PC-9 (cell line): ENCODE measurements at regions not wholly inside any gene's neighbourhood (a gene's known extent, or its start where the extent isn't known, plus 50 kb on each side); places are given as distances from the start of the nearest gene placed in this dataset.
"Not testable (repeated sequence)": the region's sequence is repeated elsewhere in the genome, so short reads cannot be mapped to it uniquely, and the experiment has no call there.

ENCODE experiments used
- BruUV-seq: library from RNA; stranded (reverse); fragments of 400-500 nt; replicated peaks from 2 replicates; lab custom pipeline; 2021; lab: Mats Ljungman, UMichigan
- CTCF ChIA-PET: fragments of 300-600 bp; sonication (Branson Sonifier 250); formaldehyde crosslinking; loops from one replicate; lab custom pipeline; 2022; ENCODE audit warnings: antibody characterized with exemption; lab: Charles Lee
- POLR2A ChIA-PET: fragments of 300-600 bp; sonication (Branson Sonifier 250); formaldehyde crosslinking; loops from one replicate; lab custom pipeline; 2022; ENCODE audit warnings: antibody characterized with exemption; ENCODE audit not compliant: unreplicated experiment; lab: Charles Lee
- DNase-seq, 2 experiments: peaks; one replicate each; pipeline versions ENCODE4 v3.0.0 to v3.0.0-alpha.2; 2015 to 2022; ENCODE audit warnings: mixed read lengths in 1 of 2
- H2AFZ ChIP-seq: fragments of 200-600 bp; sonication (generic); 2 replicates; pipeline ENCODE4 v1.8.1; 2017; ENCODE audit warnings: antibody characterized with exemption
- H3F3A ChIP-seq: fragments of 200-600 bp; sonication (generic); 2 replicates; pipeline ENCODE4 v1.8.1; 2017; ENCODE audit warnings: antibody characterized with exemption, mild to moderate bottlenecking, low read depth; ENCODE audit not compliant: insufficient read depth
- H3K27ac ChIP-seq: fragments of 200-600 bp; sonication (generic); 2 replicates; pipeline ENCODE4 v1.6.1; 2016; ENCODE audit warnings: mixed run types
- H3K27me3 ChIP-seq: fragments of 200-600 bp; sonication (generic); 2 replicates; pipeline ENCODE4 v1.6.1; 2016; ENCODE audit warnings: low read depth, mixed run types; ENCODE audit not compliant: insufficient read depth
- H3K36me3 ChIP-seq: fragments of 200-600 bp; sonication (generic); 2 replicates; pipeline ENCODE4 v1.6.1; 2016; ENCODE audit warnings: low read depth, mixed run types
- H3K4me1 ChIP-seq: fragments of 200-600 bp; sonication (generic); replicated peaks from 2 replicates; pipeline ENCODE4 v1.6.1; 2016; ENCODE audit warnings: mixed run types; ENCODE audit not compliant: insufficient read depth
- H3K4me2 ChIP-seq: fragments of 200-600 bp; sonication (generic); 2 replicates; pipeline ENCODE4 v1.6.1; 2017; ENCODE audit warnings: mixed run types
- H3K4me3 ChIP-seq: fragments of 200-600 bp; sonication (generic); 2 replicates; pipeline ENCODE4 v1.6.1; 2016; ENCODE audit warnings: mixed run types
- H3K79me2 ChIP-seq: fragments of 200-600 bp; sonication (generic); 2 replicates; pipeline ENCODE4 v1.6.1; 2017; ENCODE audit warnings: low read depth, mixed run types
- H3K9me2 ChIP-seq: fragments of 200-600 bp; sonication (generic); 2 replicates; pipeline ENCODE4 v1.8.1; 2017; ENCODE audit warnings: mild to moderate bottlenecking; ENCODE audit not compliant: insufficient read depth
- H3K9me3 ChIP-seq: fragments of 200-600 bp; sonication (generic); 2 replicates; pipeline ENCODE4 v1.8.1; 2016; ENCODE audit warnings: low read depth; ENCODE audit not compliant: insufficient read depth
- H4K20me1 ChIP-seq: fragments of 200-600 bp; sonication (generic); 2 replicates; pipeline ENCODE4 v1.8.1; 2017; ENCODE audit not compliant: insufficient read depth
- EZH2 ChIP-seq: fragments of 200-600 bp; sonication (generic); IDR thresholded peaks from 2 replicates; pipeline ENCODE4 v1.8.0; 2017; ENCODE audit warnings: antibody characterized with exemption, low read depth
- intact Hi-C: fragments of 100-400 bp; cut with micrococcal nuclease; formaldehyde crosslinking; loops from one replicate; pipeline ENCODE4 v1.10.0; 2022; ENCODE audit not compliant: unreplicated experiment
- TF ChIP-seq, protein P1 (sequence below): fragments of 200-600 bp; sonication (generic); conservative IDR thresholded peaks from 2 replicates; pipeline ENCODE4 v1.6.1; 2017; ENCODE audit warnings: mixed run types, antibody characterized with exemption, mild to moderate bottlenecking, moderate library complexity

DNA sequence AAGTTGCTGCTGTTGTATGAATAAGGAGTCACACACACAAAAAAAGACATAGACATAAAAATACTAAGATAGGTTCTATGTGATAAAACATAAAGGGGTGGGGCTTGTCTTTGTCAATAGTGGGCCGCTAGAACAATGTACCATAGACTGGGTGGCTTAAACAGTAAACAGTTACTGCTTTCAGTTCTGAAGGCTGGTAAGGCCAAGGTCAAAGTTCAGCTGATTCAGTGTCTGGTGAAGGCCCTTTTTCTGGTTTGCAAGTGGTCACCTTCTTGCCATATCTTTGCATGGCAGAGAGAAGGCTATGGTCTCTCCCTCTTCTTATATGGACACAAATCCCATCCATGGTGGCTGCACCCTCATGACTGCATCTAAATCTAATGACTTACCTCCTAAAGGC is 1980.7 kb downstream of the PCDH7 start:
- H3F3A ChIP-seq = no peaks in the 10 kb centered on the region
- no peaks in the 10 kb centered on the region for H3K79me2 ChIP-seq
- CTCF ChIA-PET = no interaction called here
- H3K9me3 ChIP-seq = no peaks in the 10 kb centered on the region
- DNase-seq = no peak
- H3K36me3 ChIP-seq = no peaks in the 10 kb centered on the region
- no peaks in the 10 kb centered on the region for H3K27me3 ChIP-seq
- POLR2A ChIA-PET = no interaction called here
- H3K4me1 ChIP-seq = no peaks in the 10 kb centered on the region
- intact Hi-C loops = no loop called here
- BruUV-seq = no TSS peak
- no peak overlapping the region for H3K4me2 ChIP-seq
- H4K20me1 ChIP-seq = no peaks in the 10 kb centered on the region
- H3K27ac ChIP-seq = no peak overlapping the region
- H2AFZ ChIP-seq = no peak overlapping the region
- TF ChIP-seq EZH2 = no peak
- TF ChIP-seq, protein P1, sequence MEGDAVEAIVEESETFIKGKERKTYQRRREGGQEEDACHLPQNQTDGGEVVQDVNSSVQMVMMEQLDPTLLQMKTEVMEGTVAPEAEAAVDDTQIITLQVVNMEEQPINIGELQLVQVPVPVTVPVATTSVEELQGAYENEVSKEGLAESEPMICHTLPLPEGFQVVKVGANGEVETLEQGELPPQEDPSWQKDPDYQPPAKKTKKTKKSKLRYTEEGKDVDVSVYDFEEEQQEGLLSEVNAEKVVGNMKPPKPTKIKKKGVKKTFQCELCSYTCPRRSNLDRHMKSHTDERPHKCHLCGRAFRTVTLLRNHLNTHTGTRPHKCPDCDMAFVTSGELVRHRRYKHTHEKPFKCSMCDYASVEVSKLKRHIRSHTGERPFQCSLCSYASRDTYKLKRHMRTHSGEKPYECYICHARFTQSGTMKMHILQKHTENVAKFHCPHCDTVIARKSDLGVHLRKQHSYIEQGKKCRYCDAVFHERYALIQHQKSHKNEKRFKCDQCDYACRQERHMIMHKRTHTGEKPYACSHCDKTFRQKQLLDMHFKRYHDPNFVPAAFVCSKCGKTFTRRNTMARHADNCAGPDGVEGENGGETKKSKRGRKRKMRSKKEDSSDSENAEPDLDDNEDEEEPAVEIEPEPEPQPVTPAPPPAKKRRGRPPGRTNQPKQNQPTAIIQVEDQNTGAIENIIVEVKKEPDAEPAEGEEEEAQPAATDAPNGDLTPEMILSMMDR = no peak
- H3K4me3 ChIP-seq = no peak overlapping the region
- no peaks in the 10 kb centered on the region for H3K9me2 ChIP-seq

GRCh38 chr4:32706893-32707292 is 1986.7 kb downstream of the PCDH7 start:
- Histone ChIP-seq H3F3A (no peaks in the 10 kb centered on the region), H2AFZ (no peak overlapping the region), H3K4me2 (no peak overlapping the region), H3K79me2 (no peaks in the 10 kb centered on the region), H3K9me2 (no peaks in the 10 kb centered on the region), H3K27ac (no peak overlapping the region), H4K20me1 (no peaks in the 10 kb centered on the region), H3K36me3 (no peaks in the 10 kb centered on the region), H3K4me1 (no peaks in the 10 kb centered on the region), H3K4me3 (no peak overlapping the region), H3K9me3 (no peaks in the 10 kb centered on the region), H3K27me3 (no peaks in the 10 kb centered on the region)
- BruUV-seq = no TSS peak
- POLR2A ChIA-PET = no interaction called here
- intact Hi-C loops = no loop called here
- TF ChIP-seq, protein P1 = no peak
- TF ChIP-seq EZH2 = no peak
- CTCF ChIA-PET = no interaction called here
- DNase-seq = no peak

DNA sequence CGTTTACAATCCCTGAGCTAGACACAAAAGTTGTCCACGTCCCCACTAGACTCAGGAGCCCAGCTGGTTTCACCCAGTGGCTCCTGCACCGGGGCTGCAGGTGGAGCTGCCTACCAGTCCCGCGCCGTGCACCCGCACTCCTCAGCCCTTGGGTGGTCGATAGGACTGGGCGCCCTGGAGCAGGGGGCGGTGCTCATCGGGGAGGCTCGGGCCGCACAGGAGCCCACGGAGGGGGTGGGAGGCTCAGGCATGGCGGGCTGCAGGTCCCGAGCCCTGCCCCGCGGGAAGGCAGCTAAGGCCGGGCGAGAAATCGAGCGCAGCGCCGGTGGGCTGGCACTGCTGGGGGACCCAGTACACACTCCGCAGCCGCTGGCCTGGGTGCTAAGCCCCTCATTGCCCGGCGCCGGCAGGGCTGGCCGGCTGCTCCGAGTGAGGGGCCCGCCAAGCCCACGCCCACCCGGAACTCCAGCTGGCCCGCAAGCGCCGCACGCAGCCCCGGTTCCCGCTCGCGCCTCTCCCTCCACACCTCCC is 1996.0 kb downstream of the PCDH7 start:
- H3K36me3 ChIP-seq, intact Hi-C loops, BruUV-seq, H3K27ac ChIP-seq, H3K9me2 ChIP-seq, H3K27me3 ChIP-seq, POLR2A ChIA-PET, H3K4me2 ChIP-seq, CTCF ChIA-PET, H4K20me1 ChIP-seq, H3K4me3 ChIP-seq, H3K9me3 ChIP-seq, H3F3A ChIP-seq, H3K79me2 ChIP-seq, H3K4me1 ChIP-seq, DNase-seq, H2AFZ ChIP-seq: not testable (repeated sequence)
